ENCODE measurements at regions not wholly inside any gene's neighbourhood (a gene's known extent, or its start where the extent isn't known, plus 50 kb on each side); places are given as distances from the start of the nearest gene placed in this dataset.

GRCh38 chr12:34386016-34386415, 363.7 kb downstream of the ALG10 start:
- no peak for DNase-seq

GRCh38 chr12:34386621-34387255, 364.4 kb downstream of the ALG10 start:
- no peak for DNase-seq

- DNase-seq = no peak
These were observed 365.7 kb downstream of the ALG10 start for GRCh38 chr12:34387711-34388635.

GRCh38 chr12:34388636-34389377, 366.5 kb downstream of the ALG10 start:
- no peak for DNase-seq

GRCh38 chr12:34389378-34390170, 367.3 kb downstream of the ALG10 start:
- DNase-seq = no peak

- DNase-seq = no peak
These were observed 368.0 kb downstream of the ALG10 start for GRCh38 chr12:34390171-34390841.

GRCh38 chr12:34390846-34391700, 368.8 kb downstream of the ALG10 start:
- DNase-seq = no peak

- DNase-seq = no peak
These were observed 369.7 kb downstream of the ALG10 start for GRCh38 chr12:34391771-34392581.

GRCh38 chr12:34392741-34393085, 370.4 kb downstream of the ALG10 start:
- DNase-seq = no peak

- no peak for DNase-seq
These were observed 371.0 kb downstream of the ALG10 start for GRCh38 chr12:34393086-34393820.

GRCh38 chr12:34393821-34394150, 371.5 kb downstream of the ALG10 start:
- DNase-seq = no peak

- DNase-seq = no peak
These were observed 372.1 kb downstream of the ALG10 start for GRCh38 chr12:34394211-34395055.

GRCh38 chr12:34395056-34396005, 373.0 kb downstream of the ALG10 start:
- no peak for DNase-seq

- DNase-seq = no peak
These were observed 373.9 kb downstream of the ALG10 start for GRCh38 chr12:34396006-34396860.

GRCh38 chr12:34396861-34397590, 374.7 kb downstream of the ALG10 start:
- DNase-seq = no peak

Data from fibroblast of skin of right quadriceps (primary cell).